K562 (cell line): ENCODE measurements at regions not wholly inside any gene's neighbourhood (a gene's known extent, or its start where the extent isn't known, plus 50 kb on each side); places are given as distances from the start of the nearest gene placed in this dataset.

Experiments used
- TF ChIP-seq, protein P1 (sequence below), 2 experiments: fragments of 450-650 bp; formaldehyde crosslinking in 1 of 2; IDR thresholded peaks; 2 replicates each; pipeline versions ENCODE4 v1.4.0 to v1.6.1; 2014 to 2020; ENCODE audit warnings: mild to moderate bottlenecking in 2 of 2, borderline replicate concordance in 1 of 2, low read depth in 1 of 2
- TF ChIP-seq, protein P2 (sequence below): sonication (generic); formaldehyde crosslinking; IDR thresholded peaks from 2 replicates; pipeline ENCODE4 v1.9.0; 2022; ENCODE audit warnings: mild to moderate bottlenecking, missing genetic modification reagents

DNA sequence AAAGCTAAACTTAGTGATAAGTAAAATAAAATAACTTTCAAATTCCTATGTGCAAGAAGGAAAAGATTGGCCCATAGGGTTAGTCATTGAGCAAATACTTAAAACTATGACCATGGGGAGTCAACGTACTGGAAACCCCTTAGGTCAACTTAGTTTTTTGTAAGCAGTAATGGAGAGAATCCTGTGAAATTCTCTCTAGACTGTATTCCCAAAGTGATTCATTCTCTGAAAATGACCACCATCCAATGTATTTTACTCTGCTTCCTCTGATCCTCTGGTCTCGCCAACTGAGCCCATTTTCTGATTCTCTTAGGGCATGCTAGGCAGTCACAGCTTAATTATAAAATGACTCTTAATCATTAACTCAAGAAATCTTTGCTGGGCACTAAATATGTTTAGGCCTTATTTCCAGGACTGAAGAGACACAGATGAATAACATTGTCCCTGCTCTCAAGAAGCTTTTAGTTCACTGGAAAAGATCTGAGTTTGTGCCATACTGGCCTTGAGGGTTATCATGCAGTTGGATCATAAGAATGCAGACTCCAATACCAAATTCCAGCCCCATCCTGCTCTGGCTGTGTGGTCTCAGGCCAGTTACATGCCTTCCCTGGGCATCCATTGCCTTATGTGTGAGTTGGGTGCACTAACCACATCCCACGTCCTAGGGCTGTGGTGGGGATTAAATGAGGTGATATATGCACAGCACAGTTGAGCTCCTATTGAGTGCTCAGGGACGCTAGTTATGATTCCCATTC is 732.4 kb downstream of the AACS start:
- TF ChIP-seq, protein P1, sequence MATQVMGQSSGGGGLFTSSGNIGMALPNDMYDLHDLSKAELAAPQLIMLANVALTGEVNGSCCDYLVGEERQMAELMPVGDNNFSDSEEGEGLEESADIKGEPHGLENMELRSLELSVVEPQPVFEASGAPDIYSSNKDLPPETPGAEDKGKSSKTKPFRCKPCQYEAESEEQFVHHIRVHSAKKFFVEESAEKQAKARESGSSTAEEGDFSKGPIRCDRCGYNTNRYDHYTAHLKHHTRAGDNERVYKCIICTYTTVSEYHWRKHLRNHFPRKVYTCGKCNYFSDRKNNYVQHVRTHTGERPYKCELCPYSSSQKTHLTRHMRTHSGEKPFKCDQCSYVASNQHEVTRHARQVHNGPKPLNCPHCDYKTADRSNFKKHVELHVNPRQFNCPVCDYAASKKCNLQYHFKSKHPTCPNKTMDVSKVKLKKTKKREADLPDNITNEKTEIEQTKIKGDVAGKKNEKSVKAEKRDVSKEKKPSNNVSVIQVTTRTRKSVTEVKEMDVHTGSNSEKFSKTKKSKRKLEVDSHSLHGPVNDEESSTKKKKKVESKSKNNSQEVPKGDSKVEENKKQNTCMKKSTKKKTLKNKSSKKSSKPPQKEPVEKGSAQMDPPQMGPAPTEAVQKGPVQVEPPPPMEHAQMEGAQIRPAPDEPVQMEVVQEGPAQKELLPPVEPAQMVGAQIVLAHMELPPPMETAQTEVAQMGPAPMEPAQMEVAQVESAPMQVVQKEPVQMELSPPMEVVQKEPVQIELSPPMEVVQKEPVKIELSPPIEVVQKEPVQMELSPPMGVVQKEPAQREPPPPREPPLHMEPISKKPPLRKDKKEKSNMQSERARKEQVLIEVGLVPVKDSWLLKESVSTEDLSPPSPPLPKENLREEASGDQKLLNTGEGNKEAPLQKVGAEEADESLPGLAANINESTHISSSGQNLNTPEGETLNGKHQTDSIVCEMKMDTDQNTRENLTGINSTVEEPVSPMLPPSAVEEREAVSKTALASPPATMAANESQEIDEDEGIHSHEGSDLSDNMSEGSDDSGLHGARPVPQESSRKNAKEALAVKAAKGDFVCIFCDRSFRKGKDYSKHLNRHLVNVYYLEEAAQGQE (IDR thresholded peaks at IDR 0.05; ENCODE audit: borderline replicate concordance) = no peak
- TF ChIP-seq, protein P1 (CRISPR knock-in tag; IDR thresholded peaks at IDR 0.05; ENCODE audit: low read depth) = no peak
- TF ChIP-seq, protein P2, sequence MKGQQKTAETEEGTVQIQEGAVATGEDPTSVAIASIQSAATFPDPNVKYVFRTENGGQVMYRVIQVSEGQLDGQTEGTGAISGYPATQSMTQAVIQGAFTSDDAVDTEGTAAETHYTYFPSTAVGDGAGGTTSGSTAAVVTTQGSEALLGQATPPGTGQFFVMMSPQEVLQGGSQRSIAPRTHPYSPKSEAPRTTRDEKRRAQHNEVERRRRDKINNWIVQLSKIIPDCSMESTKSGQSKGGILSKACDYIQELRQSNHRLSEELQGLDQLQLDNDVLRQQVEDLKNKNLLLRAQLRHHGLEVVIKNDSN (CRISPR knock-in tag) = no peak
